ENCODE measurements at regions not wholly inside any gene's neighbourhood (a gene's known extent, or its start where the extent isn't known, plus 50 kb on each side); places are given as distances from the start of the nearest gene placed in this dataset.

GRCh38 chrX:7759830-7760229 is 83.1 kb upstream of the VCX start:
- H3K9me2 ChIP-seq (ENCODE audit: insufficient read depth, low read length), result no peaks in the 10 kb centered on the region
- no peak overlapping the region for H3K9ac ChIP-seq (ENCODE audit: low read length)
- H3K79me2 ChIP-seq (replicated peaks; ENCODE audit: insufficient read depth, low read length), result no peaks in the 10 kb centered on the region
- no peaks in the 10 kb centered on the region for H3K27me3 ChIP-seq (ENCODE audit: insufficient read depth, low read depth, low read length)
- no peak overlapping the region for H3K4me3 ChIP-seq (ENCODE audit: low read length)
- H3K36me3 ChIP-seq (ENCODE audit: insufficient read depth, low read length), result no peaks in the 10 kb centered on the region
- TF ChIP-seq EZH2 (IDR thresholded peaks at IDR 0.05; ENCODE audit: borderline replicate concordance, insufficient read depth, low read length, poor library complexity, severe bottlenecking), result no peak
- no peak for TF ChIP-seq TAF1 (IDR thresholded peaks at IDR 0.05; ENCODE audit: low read depth)
- TF ChIP-seq EP300 (conservative IDR thresholded peaks at IDR 0.05; ENCODE audit: poor library complexity, severe bottlenecking), result no peak
- no peak for TF ChIP-seq POLR2AphosphoS5 (IDR thresholded peaks at IDR 0.05)
- no peak for TF ChIP-seq MXI1 (conservative IDR thresholded peaks at IDR 0.05; ENCODE audit: poor library complexity, severe bottlenecking)
- no peak for TF ChIP-seq RAD21 (conservative IDR thresholded peaks at IDR 0.05)
- TF ChIP-seq CTCF (IDR thresholded peaks at IDR 0.05; ENCODE audit: poor library complexity, severe bottlenecking), result no peak
- no peak for TF ChIP-seq REST (IDR thresholded peaks at IDR 0.05; ENCODE audit: borderline replicate concordance)
- TF ChIP-seq SMC3 (conservative IDR thresholded peaks at IDR 0.05; ENCODE audit: poor library complexity), result no peak
- no peaks in the 10 kb centered on the region for H3F3A ChIP-seq (ENCODE audit: insufficient read depth, low read length, poor library complexity, severe bottlenecking)
- H3K9me3 ChIP-seq (ENCODE audit: low read length), result no peaks in the 10 kb centered on the region
- H3K27ac ChIP-seq (ENCODE audit: low read length), result no peak overlapping the region
- H4K20me1 ChIP-seq (ENCODE audit: insufficient read depth), result no peaks in the 10 kb centered on the region
- no peak overlapping the region for H2AFZ ChIP-seq (ENCODE audit: low read depth, low read length)
- H3K4me2 ChIP-seq (ENCODE audit: low read length), result no peak overlapping the region

GRCh38 chrX:7746856-7747255 is 96.1 kb upstream of the VCX start:
- no peak for TF ChIP-seq EP300 (conservative IDR thresholded peaks at IDR 0.05; ENCODE audit: poor library complexity, severe bottlenecking)
- no peak for TF ChIP-seq SMC3 (conservative IDR thresholded peaks at IDR 0.05; ENCODE audit: poor library complexity)
- no peak for TF ChIP-seq REST (IDR thresholded peaks at IDR 0.05; ENCODE audit: borderline replicate concordance)

More at GRCh38 chrX:7746856-7747255, 96.1 kb upstream of the VCX start:
- Histone ChIP-seq H3K9me3 (ENCODE audit: low read length) (no peaks in the 10 kb centered on the region), H3K9me2 (ENCODE audit: insufficient read depth, low read length) (no peaks in the 10 kb centered on the region), H3K9ac (ENCODE audit: low read length) (no peak overlapping the region), H3K4me2 (ENCODE audit: low read length) (no peak overlapping the region), H3K4me3 (ENCODE audit: low read length) (no peak overlapping the region), H3K27me3 (ENCODE audit: insufficient read depth, low read depth, low read length) (no peaks in the 10 kb centered on the region), H4K20me1 (ENCODE audit: insufficient read depth) (no peaks in the 10 kb centered on the region), H3K79me2 (replicated peaks; ENCODE audit: insufficient read depth, low read length) (no peaks in the 10 kb centered on the region), H2AFZ (ENCODE audit: low read depth, low read length) (no peak overlapping the region), H3F3A (ENCODE audit: insufficient read depth, low read length, poor library complexity, severe bottlenecking) (no peaks in the 10 kb centered on the region), H3K36me3 (ENCODE audit: insufficient read depth, low read length) (no peaks in the 10 kb centered on the region), H3K27ac (ENCODE audit: low read length) (no peak overlapping the region)

Data from neural cell (in vitro differentiated cells).